KBM-7 (cell line): ENCODE measurements at regions not wholly inside any gene's neighbourhood (a gene's known extent, or its start where the extent isn't known, plus 50 kb on each side); places are given as distances from the start of the nearest gene placed in this dataset.
"Not testable (repeated sequence)": the region's sequence is repeated elsewhere in the genome, so short reads cannot be mapped to it uniquely, and the experiment has no call there.

Source experiments
- DNase-seq: peaks from one replicate; pipeline ENCODE4 v3.0.0-alpha.2; 2015
- in situ Hi-C: fragments of 300-500 bp; cut with MboI; formaldehyde crosslinking; loops from 2 replicates; pipeline ENCODE4 v1.14.3; 2020; ENCODE audit warnings: low sequenced_read_pairs, low pct_unique_long_range_greater_than_20kb, mixed read lengths

DNA sequence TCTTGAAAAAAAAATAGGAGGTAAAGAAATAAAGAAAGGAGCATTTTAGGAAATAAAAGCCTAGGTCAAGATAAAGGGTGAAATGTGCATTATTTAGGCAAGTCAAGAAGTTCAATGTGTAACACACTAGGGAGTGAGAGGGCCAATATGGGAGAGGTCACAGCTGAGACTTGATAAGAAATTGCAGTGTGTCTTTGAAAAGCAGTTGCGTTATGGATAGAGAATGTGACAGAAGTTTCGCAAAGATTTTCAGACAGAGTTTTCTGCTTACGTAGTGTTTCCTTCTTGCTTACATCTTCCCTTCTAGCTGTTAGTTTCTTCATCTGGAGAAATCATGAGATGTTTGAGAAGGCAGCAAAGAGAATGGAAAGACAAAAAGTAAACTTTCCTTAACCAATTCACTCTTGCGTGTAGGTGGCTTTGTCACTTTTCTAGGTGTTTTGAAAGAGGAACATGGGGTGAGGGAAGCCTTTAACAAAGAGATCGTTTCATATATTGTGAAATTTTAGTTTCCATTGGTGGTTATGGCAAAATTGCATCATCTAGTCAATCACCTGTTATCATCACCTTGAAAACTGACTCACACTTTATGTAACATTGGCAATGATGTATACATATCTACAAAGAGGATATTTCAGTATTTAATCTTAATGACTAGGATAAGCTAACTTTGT, 975.5 kb downstream of the OLFM4 start:
- no peak for DNase-seq
- in situ Hi-C loops, result no loop called here

DNA sequence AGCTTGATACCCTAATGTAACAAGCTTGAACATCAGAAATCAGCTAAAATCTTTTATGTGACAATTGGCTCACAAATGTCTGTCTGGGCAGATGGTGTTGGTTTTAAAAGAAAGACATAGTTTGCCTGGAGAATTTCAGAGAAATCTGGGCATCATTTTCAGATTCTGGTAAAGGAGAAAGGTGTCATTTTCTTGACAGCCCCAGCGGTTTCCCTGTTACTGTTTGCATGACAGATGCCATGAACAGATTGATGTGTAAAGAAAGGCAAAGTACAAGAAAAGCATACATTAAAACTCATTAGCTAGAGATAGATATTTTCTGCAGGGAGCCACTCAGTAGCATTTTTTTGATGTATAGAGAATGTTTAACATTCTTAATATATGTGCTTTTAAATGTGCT, 987.9 kb downstream of the OLFM4 start:
- no peak for DNase-seq
- in situ Hi-C loops, result no loop called here

DNA sequence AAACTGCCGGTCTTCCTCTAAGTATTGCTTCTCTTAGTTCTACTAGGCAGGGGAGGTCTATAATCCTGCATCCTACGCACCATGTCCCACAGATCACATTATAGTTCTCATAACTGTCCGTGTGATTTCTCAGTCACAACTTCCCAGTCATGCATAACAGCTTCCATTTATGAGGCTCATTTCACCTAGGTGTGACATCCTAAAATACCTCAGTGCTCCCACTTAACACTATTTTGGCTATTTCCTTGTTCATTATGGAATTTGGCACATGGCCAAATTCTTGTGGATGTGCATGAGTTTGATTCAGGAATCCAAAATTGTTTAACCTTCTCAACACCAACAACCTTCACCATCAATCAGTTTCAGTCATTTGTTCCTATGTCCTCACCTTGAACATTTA, 989.9 kb downstream of the OLFM4 start:
- no peak for DNase-seq

DNA sequence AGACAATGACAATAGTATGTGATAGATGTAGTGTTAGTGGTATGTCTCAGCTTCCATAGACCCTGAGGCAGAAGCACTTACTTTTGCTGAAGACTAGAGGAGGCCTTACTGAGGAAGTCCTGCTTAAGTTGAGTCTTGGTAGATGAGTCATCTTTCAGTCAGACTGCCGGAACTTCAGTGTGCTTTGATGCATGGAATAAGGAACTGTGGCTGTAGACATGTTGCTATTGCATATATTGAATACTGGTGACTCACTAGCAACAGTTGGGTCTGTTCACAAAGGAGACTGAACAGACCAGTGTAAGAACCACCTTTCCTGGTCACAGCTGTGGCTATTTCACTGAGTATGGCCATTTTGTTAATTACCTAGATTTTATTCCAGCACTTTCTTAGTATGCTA, 1000.6 kb downstream of the OLFM4 start:
- in situ Hi-C loops, result no loop called here
- peak; percentile 86 for DNase-seq

More for the DNA sequence above, 989.9 kb downstream of the OLFM4 start:
- in situ Hi-C loops, result no loop called here

DNA sequence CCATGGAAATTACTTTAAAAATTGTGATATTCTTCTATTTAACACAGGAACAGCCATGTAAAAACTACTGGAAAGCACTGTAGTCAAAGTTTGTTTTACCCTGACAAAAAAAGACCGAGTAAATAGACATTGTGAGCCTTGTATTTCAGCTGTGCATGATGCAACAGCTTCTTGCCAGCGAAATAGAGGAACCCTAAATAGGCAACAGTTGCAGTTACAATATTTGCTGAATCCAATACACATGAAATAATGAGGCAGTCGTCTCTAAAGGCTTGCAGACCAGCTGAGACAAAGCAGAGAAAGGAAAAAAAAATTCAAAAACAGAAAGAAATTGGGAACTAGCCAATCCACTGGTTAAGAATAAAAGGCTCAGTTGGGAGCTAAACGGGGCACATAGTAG, 1001.1 kb downstream of the OLFM4 start:
- in situ Hi-C loops, result no loop called here
- DNase-seq, result no peak

DNA sequence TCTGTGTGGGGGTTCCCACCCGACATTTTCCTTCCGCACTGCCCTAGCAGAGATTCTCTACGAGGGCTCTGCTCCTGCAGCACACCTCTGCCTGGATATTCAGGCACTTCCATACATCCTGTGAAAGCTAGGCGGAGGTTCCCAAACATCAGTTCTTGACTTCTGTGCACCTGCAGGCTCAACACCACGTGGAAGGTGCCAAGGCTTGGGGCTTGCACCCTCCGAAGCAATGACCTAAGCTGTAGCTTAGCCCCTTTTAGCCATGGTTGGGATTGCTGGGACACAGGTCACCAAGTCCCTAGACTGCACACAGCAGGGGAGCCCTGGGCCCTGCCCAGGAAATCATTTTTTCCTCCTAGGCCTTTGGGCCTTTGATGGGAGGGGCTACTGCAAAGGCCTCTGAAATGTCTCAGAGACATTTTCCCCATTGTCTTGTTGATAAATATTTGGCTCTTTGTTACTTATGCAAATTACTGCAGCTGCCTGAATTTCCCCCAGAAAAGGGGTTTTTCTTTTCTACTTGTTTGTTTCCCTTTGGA, 1004.8 kb downstream of the OLFM4 start:
- in situ Hi-C loops, result no loop called here
- no peak for DNase-seq

DNA sequence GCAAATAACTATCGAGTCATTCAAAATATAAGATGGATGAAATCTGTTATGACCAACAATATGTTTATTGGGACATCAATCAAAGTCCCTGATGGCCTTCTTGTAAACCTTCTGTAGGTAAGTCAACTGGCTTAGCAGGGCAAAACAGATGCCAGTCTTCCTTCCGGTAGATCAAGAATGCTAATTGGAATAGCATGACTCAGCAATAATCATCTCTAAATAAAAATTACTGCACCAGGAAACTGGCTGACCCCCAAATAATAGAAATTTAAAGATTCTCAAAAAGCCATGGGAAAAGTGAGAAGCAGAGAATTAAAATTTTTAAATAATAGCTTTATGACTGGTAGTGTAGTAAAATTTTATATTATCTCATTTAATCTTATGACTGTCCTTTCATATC, 1005.4 kb downstream of the OLFM4 start:
- DNase-seq, result no peak
- in situ Hi-C loops, result no loop called here

DNA sequence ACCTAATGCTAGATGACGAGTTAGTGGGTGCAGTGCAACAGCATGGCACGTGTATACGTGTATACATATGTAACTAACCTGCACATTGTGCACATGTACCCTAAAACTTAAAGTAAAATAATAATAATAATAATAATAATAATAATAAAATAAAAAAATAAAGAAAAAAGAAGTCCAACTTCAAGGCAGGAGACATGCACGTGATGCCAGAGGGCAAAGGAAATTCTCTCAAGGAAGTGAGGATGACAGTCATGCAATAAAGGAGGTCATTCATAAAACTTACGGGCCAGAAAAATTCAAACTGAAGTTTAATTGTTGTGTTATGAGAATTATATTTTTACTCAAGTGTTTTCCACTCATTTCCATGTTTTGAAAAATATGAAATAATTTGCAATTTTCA, 1028.8 kb downstream of the OLFM4 start:
- DNase-seq, in situ Hi-C loops: not testable (repeated sequence)

DNA sequence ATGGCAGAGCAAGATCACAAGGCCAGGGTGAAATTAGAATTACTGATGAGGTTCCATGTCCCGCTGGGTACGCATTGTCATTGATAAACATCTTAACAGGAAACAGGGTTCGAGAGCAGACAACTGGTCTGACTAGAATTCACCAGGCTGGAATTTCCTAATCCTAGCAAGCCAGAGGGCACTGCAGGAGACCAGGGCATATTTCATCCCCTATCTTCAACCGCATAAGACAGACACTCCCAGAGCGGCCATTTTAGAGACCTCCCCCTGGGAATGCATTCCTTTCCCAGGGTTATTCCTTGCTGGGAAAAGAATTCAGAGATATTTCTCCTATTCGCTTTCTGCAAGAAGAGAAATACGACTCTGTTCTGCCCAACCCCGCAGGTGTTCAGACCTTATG, 1041.3 kb downstream of the OLFM4 start:
- in situ Hi-C loops, DNase-seq: not testable (repeated sequence)

DNA sequence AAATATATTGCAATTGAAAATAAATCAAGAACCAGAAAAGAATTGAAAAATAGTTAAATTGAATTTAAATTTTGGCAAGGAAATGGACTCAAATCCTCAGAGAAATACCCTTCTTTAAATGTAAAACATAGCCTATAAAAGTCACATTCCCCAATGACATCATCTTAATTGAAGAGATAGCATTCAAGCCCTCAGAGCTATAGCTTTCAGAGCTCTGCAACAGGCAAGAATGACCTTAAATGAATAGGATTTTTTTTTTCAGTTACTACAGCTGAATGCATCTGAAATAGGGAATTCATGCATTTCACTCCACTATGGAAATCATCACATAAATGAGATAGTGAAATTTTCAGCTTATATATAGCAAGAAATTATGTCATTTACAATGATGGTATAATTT, 1049.0 kb downstream of the OLFM4 start:
- in situ Hi-C loops, result no loop called here
- no peak for DNase-seq

DNA sequence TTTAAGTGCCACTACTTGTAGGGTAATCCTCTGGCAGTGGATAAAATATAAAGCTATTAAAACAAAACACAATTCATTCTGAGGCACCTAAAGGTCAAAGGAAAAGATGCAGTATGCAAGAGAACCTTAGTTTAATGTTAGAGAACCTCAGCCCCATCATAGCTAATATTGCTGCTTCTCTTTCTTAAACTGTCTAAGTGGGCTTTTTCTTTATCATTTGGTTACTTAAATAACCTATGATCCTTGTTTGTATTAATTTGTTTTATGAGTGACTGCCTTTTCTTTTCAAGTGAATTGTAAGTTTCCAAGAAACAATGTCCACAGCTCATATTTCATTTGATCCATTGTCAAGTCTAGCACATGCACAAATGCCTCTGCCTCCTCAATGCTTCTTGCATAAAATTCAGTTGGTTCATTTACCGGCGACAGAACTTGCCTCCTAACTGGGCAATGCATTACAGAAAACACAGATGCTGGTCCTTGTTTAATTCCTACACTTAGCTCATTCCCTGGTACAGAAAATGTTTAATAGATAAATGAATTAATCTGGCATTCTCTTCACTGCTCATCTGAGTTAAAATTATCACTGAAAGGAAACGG, 1049.8 kb downstream of the OLFM4 start:
- in situ Hi-C loops, result no loop called here
- no peak for DNase-seq

DNA sequence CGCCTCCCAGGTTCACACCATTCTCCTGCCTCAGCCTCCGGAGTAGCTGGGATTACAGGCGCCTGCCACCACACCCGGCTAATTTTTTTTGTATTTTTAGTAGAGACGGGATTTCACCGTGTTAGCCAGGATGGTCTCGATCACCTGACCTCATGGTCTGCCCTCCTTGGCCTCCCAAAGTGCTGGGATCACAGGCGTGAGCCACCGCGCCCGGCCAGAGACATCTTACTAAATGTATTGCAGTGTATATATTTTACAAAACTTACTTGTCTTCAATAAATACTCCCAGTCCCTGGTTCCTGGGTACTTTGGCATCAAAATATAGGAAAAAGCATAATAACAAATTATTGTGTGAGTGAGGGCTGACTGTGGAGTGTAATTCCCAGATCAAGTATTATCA, 1053.7 kb downstream of the OLFM4 start:
- in situ Hi-C loops, DNase-seq: not testable (repeated sequence)

DNA sequence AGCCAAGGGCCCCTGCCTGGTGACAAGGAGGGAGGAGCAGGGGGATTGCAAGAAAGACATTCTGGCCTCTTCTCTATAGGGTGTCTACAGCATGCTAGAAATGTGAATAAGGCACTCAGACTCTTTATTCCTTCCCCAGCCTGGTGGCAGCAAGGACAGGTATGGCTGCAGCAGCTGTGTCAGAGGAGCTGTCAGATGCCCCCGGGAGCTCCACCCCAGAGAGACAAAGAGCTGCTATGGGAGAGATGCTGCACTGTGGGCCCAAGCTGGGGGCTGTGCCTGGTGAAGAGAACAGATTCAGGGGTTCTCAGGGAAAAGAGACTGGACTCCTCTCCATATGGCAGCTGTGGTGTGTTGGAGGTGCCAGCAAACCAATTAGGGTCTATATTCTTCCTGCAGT, 1063.3 kb downstream of the OLFM4 start:
- no peak for DNase-seq
- in situ Hi-C loops, result no loop called here

DNA sequence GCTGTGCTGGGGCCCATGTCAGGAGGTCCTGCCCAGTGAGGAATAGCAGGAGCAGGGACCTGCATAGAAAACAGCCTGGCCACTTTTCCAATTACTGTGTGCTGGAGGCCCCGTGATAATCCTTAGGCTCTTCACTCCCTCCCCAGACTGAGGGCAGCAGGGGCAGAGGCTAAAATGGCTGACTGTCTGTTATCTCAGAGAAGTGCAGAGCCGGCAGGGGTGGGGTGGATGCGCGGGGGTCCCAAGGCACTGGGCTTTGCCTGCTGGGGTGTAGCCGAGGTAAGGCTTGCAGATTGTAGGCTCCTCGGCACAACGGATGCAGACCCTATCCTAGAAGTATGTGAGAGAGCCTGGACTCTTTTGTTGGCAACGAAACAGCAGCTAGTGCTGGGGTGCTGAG, 1064.1 kb downstream of the OLFM4 start:
- in situ Hi-C loops, result no loop called here
- DNase-seq, result no peak

DNA sequence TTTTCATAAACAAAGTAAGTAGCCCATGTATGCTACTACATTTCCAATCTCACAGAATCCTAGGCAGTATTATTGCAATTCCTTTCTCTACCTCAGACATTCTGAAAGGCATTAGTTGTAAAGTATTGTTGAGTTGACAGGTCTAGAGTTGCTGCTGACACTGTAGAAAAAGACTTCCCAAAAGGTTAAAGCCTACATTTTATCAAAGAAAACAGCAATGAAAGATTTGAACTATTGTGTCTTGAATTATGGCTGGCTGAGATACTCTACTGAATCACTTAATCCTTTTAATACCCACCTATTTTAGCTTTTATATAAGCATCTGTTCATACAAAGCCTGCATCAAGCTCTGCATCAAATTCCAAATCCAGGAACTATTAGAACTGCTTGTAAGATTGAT, 1082.0 kb downstream of the OLFM4 start:
- in situ Hi-C loops, result no loop called here
- no peak for DNase-seq

DNA sequence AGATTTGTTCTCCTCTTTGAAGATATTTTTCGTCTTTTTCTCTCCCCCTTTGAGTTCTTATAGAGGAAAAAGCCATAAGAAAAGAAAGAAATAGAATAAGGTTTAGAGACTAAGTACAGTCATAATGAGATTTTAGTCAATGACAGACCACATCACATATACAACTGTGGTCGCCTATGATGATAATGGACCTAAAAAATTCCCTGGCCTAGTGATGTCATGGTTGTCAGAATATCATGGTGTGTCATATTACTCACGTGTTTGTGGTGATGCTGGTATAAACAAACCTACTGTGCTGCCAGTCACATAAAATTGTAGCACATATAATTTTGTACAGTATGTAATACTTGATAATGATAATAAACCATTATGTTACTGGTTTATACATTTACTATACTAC, 1096.1 kb downstream of the OLFM4 start:
- in situ Hi-C loops, result no loop called here
- no peak for DNase-seq

DNA sequence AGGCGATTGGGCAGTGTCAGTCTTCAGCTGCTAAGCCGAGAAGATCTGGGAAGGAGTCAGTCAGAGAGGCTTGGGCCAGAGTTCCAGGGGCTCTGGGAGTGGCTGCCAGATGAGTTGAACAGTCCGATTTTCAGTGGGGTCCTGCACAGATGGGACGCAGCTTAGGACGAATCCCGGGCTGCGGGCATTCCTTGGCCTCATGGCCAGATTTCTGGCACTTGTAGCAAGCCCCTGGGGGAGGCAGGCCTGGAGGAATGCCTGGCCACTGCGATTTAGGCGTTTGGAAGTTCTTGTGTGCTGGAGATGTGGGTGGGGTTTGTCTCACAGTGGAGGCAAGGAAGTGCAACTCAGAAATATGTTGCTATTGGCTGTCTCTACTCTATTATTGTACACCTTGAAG, 1102.3 kb downstream of the OLFM4 start:
- in situ Hi-C loops, DNase-seq: not testable (repeated sequence)

DNA sequence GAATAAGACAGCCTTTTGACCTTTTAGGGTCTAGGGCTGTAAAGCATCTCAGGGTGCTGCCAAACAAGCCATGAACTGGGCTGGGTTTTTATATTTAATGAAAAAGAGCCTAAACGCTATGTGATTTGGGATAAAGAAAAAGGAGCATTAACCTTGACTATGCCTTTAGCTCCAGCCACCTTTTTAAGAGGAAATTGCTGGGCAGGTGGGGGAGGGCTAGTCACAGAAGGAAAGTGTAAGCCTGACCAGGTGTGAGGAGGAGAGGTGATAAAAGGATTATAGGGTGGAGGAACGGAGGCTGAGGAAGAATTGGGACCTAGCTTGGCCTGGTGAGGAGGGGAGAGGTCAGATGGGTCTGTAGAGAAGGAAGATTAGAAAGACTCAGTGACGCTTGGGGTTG, 1102.8 kb downstream of the OLFM4 start:
- DNase-seq, in situ Hi-C loops: not testable (repeated sequence)

DNA sequence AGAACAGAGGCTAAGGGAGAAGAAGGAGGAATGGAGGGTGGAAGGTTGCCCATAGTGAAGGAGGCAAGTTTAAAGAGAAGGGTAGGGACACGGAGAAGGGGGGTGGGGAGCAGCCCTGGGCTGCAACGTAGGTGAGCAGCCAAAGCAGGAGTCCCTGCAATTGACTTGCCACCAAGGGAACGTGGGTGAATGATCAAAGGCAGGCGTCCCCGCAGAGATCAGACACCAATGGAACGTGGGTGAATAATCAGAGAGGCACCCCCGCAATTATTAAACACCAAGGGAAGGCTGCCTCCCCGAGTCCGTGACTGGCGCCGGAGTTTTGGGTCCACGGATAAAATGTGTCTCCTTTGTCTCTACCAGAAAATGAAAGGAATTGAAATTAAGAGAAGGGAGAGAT, 1103.5 kb downstream of the OLFM4 start:
- in situ Hi-C loops, DNase-seq: not testable (repeated sequence)

DNA sequence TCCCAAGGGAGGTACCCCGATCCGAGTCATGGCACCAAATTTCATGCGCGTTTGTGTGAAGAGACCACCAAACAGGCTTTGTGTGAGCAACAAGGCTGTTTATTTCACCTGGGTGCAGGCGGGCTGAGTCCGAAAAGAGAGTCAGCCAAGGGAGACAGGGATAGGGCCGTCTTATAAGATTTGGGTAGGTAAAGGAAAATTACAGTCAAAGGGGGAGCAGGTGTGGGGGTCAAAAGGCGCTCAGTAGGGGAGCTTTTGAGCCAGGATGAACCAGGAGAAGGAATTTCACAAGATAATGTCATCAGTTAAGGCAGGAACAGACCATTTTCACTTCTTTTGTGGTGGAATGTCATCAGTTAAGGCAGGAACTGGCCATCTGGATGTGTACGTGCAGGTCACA, 1104.1 kb downstream of the OLFM4 start:
- DNase-seq, in situ Hi-C loops: not testable (repeated sequence)

DNA sequence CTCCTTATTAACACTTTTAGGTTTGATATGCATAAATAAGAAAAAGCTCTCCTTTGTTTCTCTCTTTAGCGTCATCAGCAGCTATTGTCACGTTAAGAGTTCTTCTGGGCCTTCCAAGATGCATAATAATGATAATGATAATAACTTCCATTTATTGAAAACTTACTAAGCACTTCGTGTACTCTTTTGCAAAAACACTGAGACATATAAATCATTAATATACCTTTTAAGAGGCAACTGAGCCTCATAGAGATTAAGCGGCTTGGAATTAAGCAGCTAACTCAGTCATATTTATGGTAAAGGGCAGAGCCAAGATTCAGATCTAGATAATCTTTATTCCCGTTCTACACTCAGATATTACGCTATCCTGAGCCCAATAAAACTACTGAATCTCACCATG, 1105.1 kb downstream of the OLFM4 start:
- no peak for DNase-seq
- in situ Hi-C loops, result no loop called here
